GM12872 (cell line): ENCODE measurements at regions not wholly inside any gene's neighbourhood (a gene's known extent, or its start where the extent isn't known, plus 50 kb on each side); places are given as distances from the start of the nearest gene placed in this dataset.

Experiments
- TF ChIP-seq, protein P1 (sequence below): IDR thresholded peaks from 3 replicates; pipeline ENCODE4 v1.5.1; 2011; ENCODE audit warnings: low read depth, mild to moderate bottlenecking, low read length, moderate library complexity; ENCODE audit not compliant: insufficient read depth

DNA sequence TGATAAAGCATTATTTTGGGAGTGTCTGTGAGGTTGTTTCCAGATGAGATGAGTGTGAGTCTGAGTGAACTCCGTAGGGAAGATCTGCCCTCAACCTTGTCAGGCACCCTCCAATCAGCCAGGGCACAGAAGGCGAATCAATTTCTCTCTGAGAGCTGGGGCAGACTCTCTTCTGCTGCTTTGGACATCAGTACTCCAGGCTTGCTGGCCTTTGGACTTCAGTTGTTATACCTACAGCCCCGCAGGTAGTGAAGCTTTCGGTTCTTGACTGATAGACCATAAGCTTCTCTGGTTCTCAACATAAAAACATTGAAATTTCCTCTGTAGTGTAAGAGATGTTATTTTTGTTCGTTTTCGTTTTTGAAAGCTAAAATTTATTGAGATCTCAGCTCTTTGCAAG is 71.4 kb downstream of the MAFB start:
- TF ChIP-seq, protein P1, sequence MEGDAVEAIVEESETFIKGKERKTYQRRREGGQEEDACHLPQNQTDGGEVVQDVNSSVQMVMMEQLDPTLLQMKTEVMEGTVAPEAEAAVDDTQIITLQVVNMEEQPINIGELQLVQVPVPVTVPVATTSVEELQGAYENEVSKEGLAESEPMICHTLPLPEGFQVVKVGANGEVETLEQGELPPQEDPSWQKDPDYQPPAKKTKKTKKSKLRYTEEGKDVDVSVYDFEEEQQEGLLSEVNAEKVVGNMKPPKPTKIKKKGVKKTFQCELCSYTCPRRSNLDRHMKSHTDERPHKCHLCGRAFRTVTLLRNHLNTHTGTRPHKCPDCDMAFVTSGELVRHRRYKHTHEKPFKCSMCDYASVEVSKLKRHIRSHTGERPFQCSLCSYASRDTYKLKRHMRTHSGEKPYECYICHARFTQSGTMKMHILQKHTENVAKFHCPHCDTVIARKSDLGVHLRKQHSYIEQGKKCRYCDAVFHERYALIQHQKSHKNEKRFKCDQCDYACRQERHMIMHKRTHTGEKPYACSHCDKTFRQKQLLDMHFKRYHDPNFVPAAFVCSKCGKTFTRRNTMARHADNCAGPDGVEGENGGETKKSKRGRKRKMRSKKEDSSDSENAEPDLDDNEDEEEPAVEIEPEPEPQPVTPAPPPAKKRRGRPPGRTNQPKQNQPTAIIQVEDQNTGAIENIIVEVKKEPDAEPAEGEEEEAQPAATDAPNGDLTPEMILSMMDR = no peak

DNA sequence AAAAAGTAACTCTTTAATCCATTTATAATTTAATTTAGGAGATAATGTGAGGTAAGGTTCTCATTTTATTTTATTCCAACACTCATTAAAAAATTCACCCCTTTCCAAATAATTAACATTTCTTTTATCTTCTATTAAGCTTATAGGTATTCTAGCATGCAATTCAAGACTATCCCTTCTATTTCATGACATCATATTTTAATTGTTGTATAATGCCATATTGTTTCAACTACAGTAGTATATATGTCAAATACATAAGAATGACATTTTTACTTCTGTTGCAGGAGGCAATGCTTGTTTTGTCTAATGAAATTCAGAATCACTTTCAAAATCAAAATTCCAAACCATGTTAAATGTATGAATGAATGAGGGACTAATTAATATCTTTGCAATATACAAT is 76.2 kb downstream of the MAFB start:
- TF ChIP-seq, protein P1 = no peak

DNA sequence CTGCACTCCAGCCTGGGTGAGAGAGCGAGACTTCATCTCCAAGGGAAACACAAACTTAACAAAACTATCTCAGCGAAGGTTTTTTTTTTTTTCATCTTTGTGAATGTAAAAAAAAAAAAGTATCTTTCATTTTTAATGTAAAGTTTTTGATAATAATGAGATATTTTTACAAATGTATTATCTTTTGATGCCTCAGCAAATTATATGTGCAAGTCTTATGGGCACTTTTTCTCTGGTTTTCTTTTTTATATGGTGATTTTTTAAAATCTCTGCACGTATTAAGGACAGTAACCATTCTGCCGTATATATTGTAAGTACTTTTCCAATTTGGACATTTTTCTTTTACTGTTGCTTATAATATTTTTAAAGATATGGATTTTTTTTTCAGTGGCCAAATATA is 76.8 kb downstream of the MAFB start:
- TF ChIP-seq, protein P1 = no peak

DNA sequence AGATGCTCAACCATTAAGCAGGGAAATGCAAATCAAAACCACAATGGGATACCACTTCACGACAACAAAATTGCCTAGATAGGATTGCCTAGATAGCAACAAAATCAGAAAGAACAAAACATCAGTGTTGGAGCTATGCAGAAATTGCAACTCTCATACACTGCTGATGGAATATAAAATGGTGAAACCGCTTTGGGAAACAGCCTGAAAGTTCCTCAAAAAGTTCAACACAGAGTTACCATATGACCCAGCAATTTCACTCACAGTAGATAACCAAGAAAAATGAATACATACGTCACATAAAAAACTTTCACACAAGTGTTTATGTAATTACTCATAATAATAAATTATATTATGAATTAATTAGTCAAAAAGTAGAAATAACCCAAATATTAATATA is 78.3 kb downstream of the MAFB start:
- TF ChIP-seq, protein P1 = no peak

DNA sequence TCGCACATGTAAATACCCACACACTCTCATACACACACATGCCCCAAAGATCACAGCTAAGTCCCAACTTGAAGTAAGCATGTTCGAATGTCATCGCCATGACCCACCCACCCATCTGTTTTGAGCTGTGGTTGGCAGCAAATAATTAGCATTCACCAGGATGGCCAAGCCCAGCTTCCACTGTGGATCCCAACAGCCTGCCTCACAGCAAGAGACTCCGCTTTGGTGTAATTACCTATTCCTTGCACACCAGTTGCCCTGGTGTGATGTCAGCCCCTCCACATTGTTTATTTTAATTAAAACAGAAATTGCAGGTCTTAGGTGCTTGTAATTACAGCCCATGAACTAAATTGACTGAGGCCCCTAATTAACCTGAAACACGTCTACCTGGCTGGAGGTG is 81.1 kb downstream of the MAFB start:
- TF ChIP-seq, protein P1 = no peak

DNA sequence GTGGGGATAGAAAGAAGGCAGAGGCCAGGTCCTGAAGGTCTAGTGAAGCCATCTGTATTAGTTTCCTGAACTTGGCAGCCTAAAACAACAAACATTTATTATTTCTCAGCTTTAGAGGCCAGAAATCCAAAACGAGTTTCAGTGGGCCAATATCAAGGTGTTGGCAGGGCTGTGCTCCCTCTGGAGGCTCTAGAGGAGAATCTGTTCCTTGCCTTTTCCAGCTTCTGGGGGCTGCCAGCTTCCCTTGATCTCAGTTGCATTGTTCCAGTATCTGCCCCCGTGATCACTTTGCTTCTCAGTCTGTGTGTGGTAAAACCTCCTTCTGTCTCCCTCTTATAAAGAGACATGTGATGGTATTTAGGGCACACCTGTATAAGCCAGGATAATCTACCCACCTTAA is 82.4 kb downstream of the MAFB start:
- TF ChIP-seq, protein P1 = no peak

DNA sequence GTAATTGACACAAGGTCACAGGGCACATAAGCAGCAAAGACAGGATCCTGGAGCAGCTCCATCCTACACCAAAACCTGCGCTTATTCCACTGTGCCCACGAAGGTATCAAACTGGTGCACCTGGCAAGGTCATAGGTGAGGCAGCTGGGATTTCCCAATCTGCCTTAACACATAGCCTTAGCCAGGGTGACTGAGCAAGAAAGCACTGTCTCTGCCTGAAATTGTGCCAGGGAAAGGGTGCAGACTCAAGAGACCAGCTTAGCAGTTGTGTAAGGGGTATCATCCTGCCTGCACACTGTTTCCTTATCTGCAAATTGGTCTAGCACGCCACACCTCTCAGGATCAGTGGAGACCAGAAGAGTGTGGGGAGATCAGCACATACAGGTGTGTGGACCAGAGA is 82.8 kb downstream of the MAFB start:
- TF ChIP-seq, protein P1 = no peak

DNA sequence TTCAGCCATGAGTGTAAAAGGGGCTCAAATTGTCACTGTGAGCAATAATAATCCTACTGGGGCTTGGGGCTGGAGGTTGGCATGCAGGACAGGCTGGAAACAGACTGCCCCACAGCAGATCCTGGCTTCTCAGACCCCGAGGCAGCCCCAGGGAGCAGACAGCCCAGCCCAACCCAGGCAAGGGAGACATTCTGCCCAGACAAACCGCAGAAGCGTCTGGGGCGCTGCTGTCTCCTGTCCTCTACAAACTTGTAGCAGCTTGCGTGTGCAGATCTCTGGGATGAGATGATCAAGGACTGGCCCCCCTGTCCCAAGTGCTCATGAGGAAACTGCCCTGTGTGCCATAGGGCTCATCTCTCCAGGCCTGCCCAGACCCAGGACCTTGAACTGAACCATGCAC is 84.6 kb downstream of the MAFB start:
- TF ChIP-seq, protein P1 = no peak
